Large intestine (tissue), 3 donors: ENCODE measurements at regions not wholly inside any gene's neighbourhood (a gene's known extent, or its start where the extent isn't known, plus 50 kb on each side); places are given as distances from the start of the nearest gene placed in this dataset.
A peak's percentile ranks its signal among the peaks of the same experiment; 100 is the strongest.

Experiments
- DNase-seq, 2 donors: peaks; one replicate each; pipeline versions ENCODE4 v3.0.0 to v3.0.0-alpha.2; 2013
- H3K27ac ChIP-seq: one replicate; pipeline ENCODE4 v1.5.1; 2013; ENCODE audit warnings: low read length
- H3K27me3 ChIP-seq: 2 replicates; pipeline ENCODE4 v1.6.1; 2013; ENCODE audit warnings: low read length; ENCODE audit not compliant: control insufficient read depth, insufficient read depth
- H3K36me3 ChIP-seq: 2 replicates; pipeline ENCODE4 v1.6.1; 2013; ENCODE audit warnings: low read length; ENCODE audit not compliant: control insufficient read depth, insufficient read depth
- H3K4me1 ChIP-seq: one replicate; pipeline ENCODE4 v1.6.1; 2013; ENCODE audit warnings: low read length; ENCODE audit not compliant: control insufficient read depth, insufficient read depth
- H3K4me3 ChIP-seq: one replicate; pipeline ENCODE4 v1.5.1; 2013; ENCODE audit warnings: low read length
- H3K9me3 ChIP-seq: one replicate; pipeline ENCODE4 v1.6.1; 2013; ENCODE audit warnings: mild to moderate bottlenecking, low read depth, low read length, moderate library complexity; ENCODE audit not compliant: control insufficient read depth
- WGBS: methylation state at CpG from one replicate; pipeline ENCODE4 v1.1.5; 2013; ENCODE audit warnings: low lambda C conversion rate; ENCODE audit not compliant: insufficient coverage; 5-methylcytosine and 5-hydroxymethylcytosine counted together

DNA sequence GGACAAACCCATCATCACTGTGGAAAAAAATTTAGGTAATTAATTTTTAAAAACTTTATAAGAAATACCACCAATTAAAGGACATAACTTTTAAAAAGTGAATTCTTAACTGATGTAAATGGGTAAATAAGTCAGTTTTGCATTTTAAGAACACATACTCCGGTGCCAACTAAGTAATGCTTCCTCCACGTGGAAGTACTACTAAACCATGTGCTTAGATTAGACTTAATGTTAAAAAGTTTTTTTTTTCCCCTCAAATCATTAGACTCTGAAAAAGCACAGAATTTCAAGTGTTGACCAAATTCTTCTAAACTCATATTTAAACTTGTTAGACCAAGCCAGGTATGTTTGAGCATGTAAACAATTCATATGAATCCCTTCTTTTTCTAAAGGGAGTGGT lies 242.0 kb downstream of the NFKBIZ start:
- H3K36me3 ChIP-seq = no peaks in the 10 kb centered on the region
- no CpG with 5 or more reads among the region's 2 CpGs for WGBS
- H3K9me3 ChIP-seq = no peaks in the 10 kb centered on the region
- H3K4me3 ChIP-seq = no peak overlapping the region
- H3K4me1 ChIP-seq = peaks cover 46% of the 10 kb centered on the region
- DNase-seq = no peak
- H3K27ac ChIP-seq = peak overlapping the region; percentile 89
- H3K27me3 ChIP-seq = no peaks in the 10 kb centered on the region

DNA sequence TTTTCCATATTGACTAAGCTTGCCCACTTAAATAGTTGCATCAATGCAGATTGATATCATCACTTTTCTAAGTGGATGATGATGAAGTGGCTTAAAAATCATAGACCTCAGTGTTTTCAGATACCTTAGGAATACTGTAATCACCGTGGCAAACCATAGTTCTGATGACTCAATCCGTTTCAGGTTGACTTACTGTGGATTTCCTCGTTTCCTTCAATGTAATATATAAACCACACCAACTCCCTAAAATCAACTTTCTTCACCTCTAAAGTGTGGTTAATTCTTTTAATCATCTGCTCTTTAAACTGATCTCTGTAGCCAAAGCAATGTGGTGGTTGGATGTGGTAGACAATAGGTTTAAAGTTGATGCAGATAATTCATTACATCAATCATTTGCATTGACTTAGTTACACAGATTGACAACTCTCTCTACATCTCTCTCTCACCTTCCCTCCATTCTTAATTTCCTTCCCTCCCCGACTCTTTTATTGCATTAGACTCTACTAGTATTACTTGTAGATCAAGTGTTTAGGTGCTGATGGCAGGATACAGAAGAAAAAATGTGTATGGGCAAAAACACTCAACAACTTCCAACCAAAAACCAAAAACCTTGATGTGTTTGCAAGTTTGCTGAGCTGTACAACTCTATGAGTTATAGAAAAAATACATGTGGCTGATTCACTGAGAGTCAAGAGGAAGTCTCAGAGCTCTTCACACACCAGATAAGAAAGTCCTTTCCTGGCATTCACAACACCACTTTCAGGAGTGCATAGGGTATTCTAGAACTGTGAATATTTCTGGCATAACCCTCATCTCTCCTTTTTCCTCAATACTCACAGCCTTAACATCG lies 243.5 kb downstream of the NFKBIZ start:
- no peaks in the 10 kb centered on the region for H3K36me3 ChIP-seq
- H3K4me1 ChIP-seq = peaks cover 39% of the 10 kb centered on the region
- WGBS = 76% methylated on average over 3 of the region's 5 CpGs
- peak overlapping the region; percentile 10 for H3K27ac ChIP-seq
- no peak overlapping the region for H3K4me3 ChIP-seq
- no peaks in the 10 kb centered on the region for H3K9me3 ChIP-seq
- no peaks in the 10 kb centered on the region for H3K27me3 ChIP-seq
- DNase-seq = peak in 1 of 2 donors; percentile 30

DNA sequence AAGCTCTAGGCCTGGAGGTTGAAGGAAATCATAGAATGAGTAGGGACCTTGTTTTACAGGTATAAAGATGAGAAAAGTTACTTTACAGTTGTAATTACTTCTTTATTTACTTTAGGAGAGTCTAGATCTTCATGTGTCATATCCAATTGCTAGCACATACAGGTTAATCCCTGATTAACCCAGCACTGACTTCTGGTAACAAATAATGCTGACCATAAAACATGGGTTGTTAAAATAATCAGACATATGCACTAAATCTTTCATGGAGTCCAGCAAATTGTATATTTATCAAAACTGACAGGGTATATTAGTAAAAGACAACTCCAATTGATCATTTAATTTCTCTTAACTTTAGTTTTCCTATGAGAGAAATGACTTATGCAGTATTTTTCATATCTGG lies 245.2 kb downstream of the NFKBIZ start:
- Histone ChIP-seq H3K4me1 (peaks cover 28% of the 10 kb centered on the region), H3K9me3 (no peaks in the 10 kb centered on the region), H3K4me3 (no peak overlapping the region), H3K27me3 (no peaks in the 10 kb centered on the region), H3K36me3 (no peaks in the 10 kb centered on the region), H3K27ac (peak overlapping the region; percentile 56)
- DNase-seq = peak in 1 of 2 donors; percentile 50

DNA sequence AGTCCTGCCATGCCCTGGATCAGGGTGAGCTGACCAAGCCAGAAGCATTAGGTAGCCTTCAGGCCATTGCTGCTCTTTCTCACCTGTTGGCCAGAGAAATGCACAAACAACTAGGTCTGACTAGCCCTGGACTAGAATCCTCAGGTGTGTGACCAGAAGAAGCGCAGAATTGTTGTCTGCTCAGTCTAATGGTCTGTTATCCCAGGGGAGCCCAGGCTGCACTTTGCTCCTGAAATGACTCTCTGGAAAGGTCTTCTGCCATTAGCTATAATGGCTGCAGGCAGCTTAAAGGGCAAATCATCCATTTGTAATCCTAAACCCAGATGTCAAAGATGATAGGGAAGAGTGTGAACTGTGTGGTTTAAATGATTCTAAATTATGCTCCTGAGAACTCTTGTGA lies 246.1 kb downstream of the NFKBIZ start:
- Histone ChIP-seq H3K9me3 (no peaks in the 10 kb centered on the region), H3K36me3 (no peaks in the 10 kb centered on the region), H3K27ac (peak overlapping the region; percentile 56), H3K4me1 (peaks cover 22% of the 10 kb centered on the region), H3K27me3 (no peaks in the 10 kb centered on the region), H3K4me3 (no peak overlapping the region)
- no CpG with 5 or more reads among the region's 1 CpG for WGBS
- DNase-seq = peak in 1 of 2 donors; percentile 59

DNA sequence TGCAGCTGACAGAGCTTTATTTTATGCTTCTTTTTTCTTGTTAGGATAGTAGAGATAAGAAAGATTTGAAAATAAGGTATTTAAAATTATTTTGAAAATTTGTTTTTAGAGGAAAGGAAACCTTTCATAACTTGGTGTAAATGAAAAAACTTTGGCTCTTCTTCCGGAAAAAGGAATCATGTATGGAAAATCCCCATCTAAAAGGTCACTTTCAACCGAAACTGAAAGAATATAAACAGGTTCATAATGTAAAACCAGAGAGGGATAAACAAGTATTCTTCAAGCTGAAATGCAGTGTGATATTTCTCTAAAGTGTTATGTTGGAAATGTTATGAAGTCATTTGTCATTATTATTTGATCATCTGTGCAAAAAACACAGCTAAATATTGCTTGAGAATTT lies 246.8 kb downstream of the NFKBIZ start:
- Histone ChIP-seq H3K36me3 (no peaks in the 10 kb centered on the region), H3K9me3 (no peaks in the 10 kb centered on the region), H3K4me1 (peaks cover 15% of the 10 kb centered on the region), H3K4me3 (no peak overlapping the region), H3K27me3 (no peaks in the 10 kb centered on the region), H3K27ac (peak overlapping the region; percentile 56)
- no peak for DNase-seq
- 90% methylated on average over 2 of the region's 2 CpGs for WGBS

DNA sequence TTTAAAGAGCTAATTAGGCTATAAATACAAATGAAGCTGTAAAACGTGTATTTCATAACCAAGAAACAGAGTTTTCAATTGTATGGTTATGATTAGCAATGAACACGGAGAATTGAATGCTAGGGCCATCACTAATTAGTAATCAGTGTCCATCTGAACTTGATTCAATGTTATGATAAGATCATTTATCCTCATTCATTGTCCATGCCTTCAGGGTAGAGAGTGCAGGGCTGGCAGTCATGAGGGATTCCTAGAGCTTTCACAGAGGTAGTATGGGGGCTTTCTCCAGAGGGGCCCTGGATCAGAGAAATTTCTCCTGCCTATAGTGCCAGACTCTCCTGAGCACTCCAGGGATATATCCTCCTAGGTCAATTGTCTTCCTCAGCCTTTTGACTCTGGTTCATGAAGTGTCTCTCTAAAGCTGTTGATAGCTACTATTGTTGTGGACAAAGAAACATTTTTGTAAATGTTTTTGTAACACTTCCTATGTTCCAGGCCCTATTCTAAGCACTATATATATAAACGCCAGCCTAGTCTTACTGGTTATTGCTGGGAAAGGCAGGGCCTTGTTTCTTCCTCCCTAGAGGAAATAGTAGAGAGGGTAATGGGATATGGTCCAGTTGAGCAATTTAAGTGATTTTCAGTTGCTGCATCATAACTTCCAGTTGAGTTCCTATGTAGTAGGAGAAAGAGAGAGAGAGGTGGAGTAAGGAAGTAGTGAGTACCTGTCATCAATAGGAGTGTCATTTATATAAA lies 249.0 kb downstream of the NFKBIZ start:
- peaks cover 17% of the 10 kb centered on the region for H3K4me1 ChIP-seq
- H3K27ac ChIP-seq = no peak overlapping the region
- H3K4me3 ChIP-seq = no peak overlapping the region
- no peak for DNase-seq
- 100% methylated on average over 1 of the region's 3 CpGs for WGBS
- no peaks in the 10 kb centered on the region for H3K27me3 ChIP-seq
- no peaks in the 10 kb centered on the region for H3K36me3 ChIP-seq
- H3K9me3 ChIP-seq = no peaks in the 10 kb centered on the region

DNA sequence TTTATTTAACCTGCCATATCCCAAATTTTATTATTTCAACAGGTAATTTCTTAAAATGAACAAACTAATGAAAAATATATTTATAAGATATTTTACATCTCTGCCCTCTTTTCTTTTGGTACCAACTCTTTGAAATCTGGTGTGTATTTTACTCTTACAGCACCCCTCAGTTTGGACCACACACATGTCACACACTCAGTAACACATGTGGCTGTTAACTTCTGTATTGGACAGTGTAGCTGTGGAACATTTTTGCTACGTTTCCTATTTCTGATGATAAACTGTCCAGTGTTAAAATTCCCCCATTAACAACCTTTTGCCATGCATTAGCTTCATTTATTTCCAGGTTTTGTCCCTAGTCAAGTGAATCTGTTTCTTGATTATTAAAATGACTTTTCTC lies 250.6 kb downstream of the NFKBIZ start:
- H3K27ac ChIP-seq = no peak overlapping the region
- H3K27me3 ChIP-seq = no peaks in the 10 kb centered on the region
- H3K9me3 ChIP-seq = no peaks in the 10 kb centered on the region
- DNase-seq = no peak
- H3K4me1 ChIP-seq = peaks cover 13% of the 10 kb centered on the region
- 80% methylated on average over 1 of the region's 1 CpG for WGBS
- H3K36me3 ChIP-seq = no peaks in the 10 kb centered on the region
- no peak overlapping the region for H3K4me3 ChIP-seq

DNA sequence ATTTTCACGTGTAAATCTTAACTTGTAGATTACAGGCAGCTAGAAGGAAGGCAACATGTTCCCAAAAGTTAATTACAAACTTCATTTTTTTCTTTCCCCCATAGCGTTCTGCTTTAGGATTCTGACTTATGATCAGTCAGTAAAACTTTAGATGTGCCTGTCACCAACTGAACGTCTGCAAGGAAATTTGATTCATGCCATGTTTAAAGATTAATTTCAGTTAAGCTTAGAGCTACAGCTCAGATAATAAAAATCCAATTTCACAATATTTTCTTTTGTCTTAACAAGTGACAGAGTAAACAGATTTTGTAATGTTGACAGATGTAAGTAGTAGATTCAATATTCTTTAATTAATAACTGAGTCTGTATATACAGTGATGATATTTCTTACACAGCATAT lies 253.1 kb downstream of the NFKBIZ start:
- DNase-seq = no peak
- WGBS = 17% methylated on average over 1 of the region's 3 CpGs
- Histone ChIP-seq H3K9me3 (peaks cover 4% of the 10 kb centered on the region), H3K4me3 (no peak overlapping the region), H3K4me1 (peaks cover 4% of the 10 kb centered on the region), H3K36me3 (no peaks in the 10 kb centered on the region), H3K27ac (no peak overlapping the region), H3K27me3 (no peaks in the 10 kb centered on the region)

DNA sequence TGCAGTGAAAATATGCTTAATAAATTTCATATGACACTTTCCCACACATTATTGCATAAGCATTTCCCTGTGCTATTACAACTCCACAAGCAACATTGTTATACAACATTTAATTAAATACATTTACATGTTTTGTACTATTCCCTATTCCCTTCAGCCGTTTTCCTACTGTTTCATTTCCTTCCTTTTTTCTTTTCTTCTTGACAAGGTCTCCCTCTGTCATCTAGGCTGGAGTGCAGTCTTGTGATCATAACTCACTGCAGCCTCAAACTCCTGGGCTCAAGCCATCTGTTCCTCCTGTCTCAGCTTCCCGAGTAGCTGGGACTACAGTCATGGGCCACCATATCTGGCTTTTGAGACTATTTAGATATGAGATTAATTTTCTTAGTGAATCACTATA lies 254.7 kb downstream of the NFKBIZ start:
- WGBS = 91% methylated on average over 1 of the region's 2 CpGs
- no peaks in the 10 kb centered on the region for H3K27me3 ChIP-seq
- peaks cover 10% of the 10 kb centered on the region for H3K9me3 ChIP-seq
- no peak overlapping the region for H3K27ac ChIP-seq
- H3K36me3 ChIP-seq = no peaks in the 10 kb centered on the region
- no peak overlapping the region for H3K4me3 ChIP-seq
- peaks cover 4% of the 10 kb centered on the region for H3K4me1 ChIP-seq
- DNase-seq = no peak

DNA sequence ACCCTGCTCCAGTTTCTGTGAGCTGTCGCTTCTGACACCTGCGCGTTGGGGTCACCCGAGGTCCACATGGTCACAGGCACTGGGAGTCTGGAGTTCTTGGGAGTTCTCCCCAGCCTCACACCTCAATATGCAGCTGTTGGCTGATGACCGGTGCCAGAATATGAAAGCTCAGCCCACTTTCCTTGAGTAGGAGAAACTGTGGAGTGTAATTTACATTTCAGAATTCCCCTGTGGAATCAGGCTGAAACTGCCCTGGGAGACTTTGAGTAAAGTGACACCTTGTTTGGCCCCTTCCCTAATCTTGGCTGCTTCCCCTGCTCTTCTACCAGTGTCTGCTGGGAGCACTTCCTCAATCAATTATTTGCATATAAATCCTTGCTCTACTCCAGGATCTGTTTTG lies 255.9 kb downstream of the NFKBIZ start:
- DNase-seq = no peak
- Histone ChIP-seq H3K36me3 (no peaks in the 10 kb centered on the region), H3K4me3 (no peak overlapping the region), H3K9me3 (peaks cover 10% of the 10 kb centered on the region), H3K27me3 (no peaks in the 10 kb centered on the region), H3K4me1 (peaks cover 4% of the 10 kb centered on the region), H3K27ac (no peak overlapping the region)
- no CpG with 5 or more reads among the region's 5 CpGs for WGBS
